AG10803 (cell line): ENCODE measurements at regions not wholly inside any gene's neighbourhood (a gene's known extent, or its start where the extent isn't known, plus 50 kb on each side); places are given as distances from the start of the nearest gene placed in this dataset.

Experiments
- DNase-seq: peaks from one replicate; pipeline ENCODE4 v3.0.0; 2010; ENCODE audit warnings: low read depth
- H3K4me3 ChIP-seq: 2 replicates; pipeline ENCODE4 v1.5.1; 2011; ENCODE audit warnings: mild to moderate bottlenecking, low read length, control low read depth
- TF ChIP-seq, protein P1 (sequence below): conservative IDR thresholded peaks from 2 replicates; pipeline ENCODE4 v1.5.1; 2011; ENCODE audit warnings: mild to moderate bottlenecking, low read length, control low read depth, inconsistent platforms

DNA sequence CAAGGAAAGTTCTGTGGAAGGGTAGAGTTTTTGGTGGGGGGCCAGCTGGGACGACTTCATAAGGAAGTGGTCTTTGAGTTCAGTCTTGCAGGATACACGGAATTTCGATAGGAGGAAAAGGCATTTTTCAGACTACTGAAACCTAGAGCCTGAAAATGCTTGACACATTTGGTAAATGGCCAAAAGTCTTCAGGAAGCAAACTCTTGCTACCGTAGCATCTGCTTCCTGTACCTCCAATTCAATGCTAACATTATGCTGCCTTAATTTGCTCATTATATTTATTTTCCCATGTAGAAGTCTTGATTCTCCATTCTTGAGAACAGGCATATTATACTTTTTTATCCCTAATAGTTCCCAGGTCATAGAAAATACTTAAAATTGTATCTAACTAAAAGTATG, 129.3 kb upstream of the MED13 start:
- TF ChIP-seq, protein P1, sequence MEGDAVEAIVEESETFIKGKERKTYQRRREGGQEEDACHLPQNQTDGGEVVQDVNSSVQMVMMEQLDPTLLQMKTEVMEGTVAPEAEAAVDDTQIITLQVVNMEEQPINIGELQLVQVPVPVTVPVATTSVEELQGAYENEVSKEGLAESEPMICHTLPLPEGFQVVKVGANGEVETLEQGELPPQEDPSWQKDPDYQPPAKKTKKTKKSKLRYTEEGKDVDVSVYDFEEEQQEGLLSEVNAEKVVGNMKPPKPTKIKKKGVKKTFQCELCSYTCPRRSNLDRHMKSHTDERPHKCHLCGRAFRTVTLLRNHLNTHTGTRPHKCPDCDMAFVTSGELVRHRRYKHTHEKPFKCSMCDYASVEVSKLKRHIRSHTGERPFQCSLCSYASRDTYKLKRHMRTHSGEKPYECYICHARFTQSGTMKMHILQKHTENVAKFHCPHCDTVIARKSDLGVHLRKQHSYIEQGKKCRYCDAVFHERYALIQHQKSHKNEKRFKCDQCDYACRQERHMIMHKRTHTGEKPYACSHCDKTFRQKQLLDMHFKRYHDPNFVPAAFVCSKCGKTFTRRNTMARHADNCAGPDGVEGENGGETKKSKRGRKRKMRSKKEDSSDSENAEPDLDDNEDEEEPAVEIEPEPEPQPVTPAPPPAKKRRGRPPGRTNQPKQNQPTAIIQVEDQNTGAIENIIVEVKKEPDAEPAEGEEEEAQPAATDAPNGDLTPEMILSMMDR, result no peak
- DNase-seq, result no peak

DNA sequence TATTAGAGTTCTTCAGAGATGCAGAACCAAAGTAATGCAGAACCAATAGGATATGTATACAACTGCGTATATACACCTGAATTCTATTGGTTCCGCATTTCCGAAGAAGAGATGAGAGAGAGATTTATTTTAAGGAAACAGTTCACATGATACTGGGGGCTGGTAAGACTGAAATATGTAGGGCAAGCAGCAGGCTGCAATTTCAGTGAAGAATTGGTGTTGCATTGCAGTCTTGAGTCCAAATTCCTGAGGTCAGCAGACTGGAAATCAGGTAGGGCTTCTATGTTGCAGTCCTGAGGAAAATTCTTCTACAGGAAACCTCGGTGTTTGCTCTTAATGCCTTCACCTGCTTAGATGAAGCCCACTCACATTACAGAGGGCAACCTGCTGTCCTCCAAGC, 128.2 kb upstream of the MED13 start:
- TF ChIP-seq, protein P1, result no peak

More for the DNA sequence above, 129.3 kb upstream of the MED13 start:
- H3K4me3 ChIP-seq, result no peak overlapping the region

DNA sequence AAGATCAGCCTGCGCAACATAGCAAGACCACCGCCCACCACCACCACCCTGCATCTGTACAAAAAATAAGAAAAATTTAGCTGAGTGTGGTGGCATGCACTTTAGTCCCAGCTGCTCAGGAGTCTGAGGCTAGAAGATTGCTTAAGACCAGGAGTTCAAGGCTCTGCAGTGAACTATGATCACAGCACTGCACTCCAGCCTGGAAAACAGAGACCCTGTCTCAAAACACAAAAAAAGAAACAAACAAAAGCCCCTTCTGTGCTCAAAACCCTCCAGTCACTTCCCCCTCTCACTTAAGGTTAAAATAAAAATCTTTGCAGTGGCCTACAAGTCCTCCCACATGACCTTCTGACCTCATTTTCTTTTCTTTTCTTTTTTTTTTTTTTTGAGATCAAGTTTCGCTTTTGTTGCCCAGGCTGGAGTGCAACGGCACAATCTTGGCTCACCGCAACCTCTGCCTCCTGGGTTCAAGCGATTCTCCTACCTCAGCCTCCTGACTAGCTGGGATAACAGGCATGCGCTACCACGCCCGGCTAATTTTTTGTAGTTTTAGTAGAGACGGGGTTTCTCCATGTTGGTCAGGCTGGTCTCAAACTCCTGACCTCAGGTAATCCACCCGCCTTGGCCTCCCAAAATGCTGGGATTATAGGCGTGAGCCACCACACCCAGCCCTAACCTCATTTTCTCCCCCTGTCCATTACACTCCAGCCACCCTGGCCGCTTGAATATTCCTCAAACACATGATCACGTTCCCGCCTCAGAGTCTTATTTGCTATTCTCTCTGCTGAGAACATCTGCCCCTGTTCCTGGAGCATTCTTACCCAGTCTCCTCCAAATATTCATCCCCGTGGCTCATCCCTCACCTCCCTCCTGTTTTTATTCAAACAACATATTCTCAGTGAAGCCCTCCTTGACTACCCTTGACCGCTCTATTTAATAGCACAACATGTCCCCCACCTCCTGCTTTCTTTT, 126.6 kb upstream of the MED13 start:
- TF ChIP-seq, protein P1, result no peak
- H3K4me3 ChIP-seq, result no peak overlapping the region
- DNase-seq, result no peak

More for the DNA sequence above, 128.2 kb upstream of the MED13 start:
- DNase-seq, result no peak
- no peak overlapping the region for H3K4me3 ChIP-seq

DNA sequence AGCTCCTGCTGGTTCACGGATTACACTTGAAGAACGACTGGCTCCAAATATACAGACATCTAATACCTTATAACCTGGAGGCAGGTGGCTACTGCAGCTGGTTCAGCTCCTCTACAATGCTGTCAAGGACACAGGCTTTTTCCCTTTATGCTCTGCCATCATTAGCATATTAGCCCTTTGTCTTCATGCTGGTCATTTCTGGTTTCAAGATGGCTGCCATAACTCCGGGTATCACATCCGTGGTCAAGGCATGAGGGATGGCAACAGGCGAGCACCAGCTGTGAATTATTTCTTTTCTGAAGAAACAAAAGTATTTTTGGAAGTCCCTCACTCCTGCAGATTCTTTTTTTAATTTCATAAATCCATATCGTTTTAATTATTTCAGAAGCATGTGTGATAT, 124.3 kb upstream of the MED13 start:
- DNase-seq, result no peak
- no peak overlapping the region for H3K4me3 ChIP-seq

DNA sequence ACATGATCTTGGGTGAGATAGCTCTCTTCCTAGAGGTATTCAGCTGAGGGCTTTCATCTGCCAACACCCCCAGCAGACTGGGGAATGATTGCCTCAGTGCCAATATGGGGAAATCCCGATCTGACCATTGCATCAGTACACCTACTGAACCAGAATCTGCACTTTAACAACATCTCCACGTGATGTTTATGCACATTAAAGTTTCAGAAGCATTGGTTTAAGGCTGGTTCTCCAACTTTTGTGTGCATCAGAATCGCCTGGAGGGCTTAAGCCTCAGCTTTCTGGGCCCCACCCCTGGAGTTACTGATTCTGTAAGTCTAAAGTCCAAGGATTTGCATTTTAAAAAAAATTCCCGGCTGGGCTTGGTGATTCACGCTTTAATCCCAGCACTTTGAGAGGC, 123.6 kb upstream of the MED13 start:
- TF ChIP-seq, protein P1, result no peak
- DNase-seq, result no peak
- H3K4me3 ChIP-seq, result no peak overlapping the region

More for the DNA sequence above, 124.3 kb upstream of the MED13 start:
- TF ChIP-seq, protein P1, result no peak

DNA sequence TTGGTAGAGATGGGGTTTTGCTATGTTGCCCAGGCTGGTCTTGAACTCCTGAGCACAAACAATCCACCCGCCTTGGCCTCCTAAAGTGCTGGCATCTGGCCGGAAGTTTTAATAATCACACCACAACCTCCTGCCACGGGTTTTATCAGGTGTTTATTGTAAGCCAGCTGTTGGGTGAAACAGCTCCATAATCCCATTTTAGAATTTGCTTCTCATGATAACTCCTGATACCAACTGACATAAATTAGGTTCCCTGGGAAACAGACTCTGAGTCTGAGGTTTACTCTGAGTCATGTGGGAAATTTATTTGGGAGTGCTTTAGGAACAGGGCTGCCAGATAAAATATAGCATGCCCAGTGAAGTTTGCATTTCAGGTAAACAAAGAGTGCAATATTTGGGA, 122.6 kb upstream of the MED13 start:
- H3K4me3 ChIP-seq, result no peak overlapping the region
- no peak for DNase-seq
- TF ChIP-seq, protein P1, result no peak

DNA sequence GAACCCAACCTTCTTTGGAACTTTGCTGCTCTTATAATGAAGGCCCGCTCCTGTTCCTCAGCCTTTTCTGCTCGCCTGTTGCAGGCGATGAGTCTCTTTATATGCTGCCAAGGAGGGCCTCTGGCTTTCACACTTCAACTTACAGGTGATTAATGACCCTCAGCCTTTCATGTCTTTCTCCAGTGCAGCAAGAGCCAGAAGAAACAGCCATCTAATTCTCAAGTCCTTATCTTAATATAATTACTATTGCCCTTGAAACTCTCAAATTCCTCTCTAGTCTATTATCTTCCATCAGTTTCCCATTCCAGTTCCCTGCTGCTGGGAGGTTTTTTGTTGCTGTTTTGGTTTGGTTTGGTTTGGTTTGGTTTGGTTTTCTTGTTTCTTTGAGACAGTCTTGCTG, 121.8 kb upstream of the MED13 start:
- no peak overlapping the region for H3K4me3 ChIP-seq
- TF ChIP-seq, protein P1, result no peak
- no peak for DNase-seq
